ENCODE measurements at regions not wholly inside any gene's neighbourhood (a gene's known extent, or its start where the extent isn't known, plus 50 kb on each side); places are given as distances from the start of the nearest gene placed in this dataset.

- no peaks in the 10 kb centered on the region for H3K9me3 Mint-ChIP-seq (ENCODE audit: unreplicated experiment)
- no peaks in the 10 kb centered on the region for H3K36me3 Mint-ChIP-seq (ENCODE audit: low read depth, unreplicated experiment)
- TF ChIP-seq CTCF (IDR thresholded peaks at IDR 0.05; ENCODE audit: unreplicated experiment), result no peak
- no peak overlapping the region for H3K4me3 Mint-ChIP-seq (ENCODE audit: unreplicated experiment)
- H3K27ac Mint-ChIP-seq (ENCODE audit: unreplicated experiment), result no peak overlapping the region
- DNase-seq (ENCODE audit: low spot score), result no peak
- no peaks in the 10 kb centered on the region for H3K4me1 Mint-ChIP-seq (ENCODE audit: unreplicated experiment)
- peaks cover 1% of the 10 kb centered on the region for H3K27me3 Mint-ChIP-seq (ENCODE audit: unreplicated experiment)
Observed at GRCh38 chr4:135122457-135122856, 920.9 kb upstream of the PABPC4L start.

DNA sequence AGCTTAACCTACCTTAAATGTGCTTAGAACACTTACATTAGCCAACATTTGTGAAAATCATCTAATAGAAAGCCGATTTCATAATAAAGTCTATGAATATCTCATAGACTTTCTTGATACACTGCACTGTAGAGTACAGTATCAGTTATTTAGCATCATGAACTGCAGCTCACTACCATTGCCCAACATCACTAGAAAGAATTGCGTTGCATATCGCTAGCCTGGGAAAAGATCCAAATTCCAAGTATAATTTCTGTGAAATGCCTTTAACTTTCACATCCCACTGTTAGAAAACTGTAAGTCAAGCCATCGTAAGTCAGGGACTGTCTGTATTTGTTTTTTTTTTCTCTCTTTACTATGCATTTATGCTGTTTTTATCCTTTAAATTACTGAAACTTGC lies 918.6 kb upstream of the PABPC4L start:
- Mint-ChIP-seq H3K4me3 (ENCODE audit: unreplicated experiment) (no peak overlapping the region), H3K36me3 (ENCODE audit: low read depth, unreplicated experiment) (no peaks in the 10 kb centered on the region), H3K27ac (ENCODE audit: unreplicated experiment) (no peak overlapping the region), H3K27me3 (ENCODE audit: unreplicated experiment) (peaks cover 1% of the 10 kb centered on the region), H3K4me1 (ENCODE audit: unreplicated experiment) (no peaks in the 10 kb centered on the region), H3K9me3 (ENCODE audit: unreplicated experiment) (no peaks in the 10 kb centered on the region)
- TF ChIP-seq CTCF (IDR thresholded peaks at IDR 0.05; ENCODE audit: unreplicated experiment), result no peak
- no peak for DNase-seq (ENCODE audit: low spot score)

DNA sequence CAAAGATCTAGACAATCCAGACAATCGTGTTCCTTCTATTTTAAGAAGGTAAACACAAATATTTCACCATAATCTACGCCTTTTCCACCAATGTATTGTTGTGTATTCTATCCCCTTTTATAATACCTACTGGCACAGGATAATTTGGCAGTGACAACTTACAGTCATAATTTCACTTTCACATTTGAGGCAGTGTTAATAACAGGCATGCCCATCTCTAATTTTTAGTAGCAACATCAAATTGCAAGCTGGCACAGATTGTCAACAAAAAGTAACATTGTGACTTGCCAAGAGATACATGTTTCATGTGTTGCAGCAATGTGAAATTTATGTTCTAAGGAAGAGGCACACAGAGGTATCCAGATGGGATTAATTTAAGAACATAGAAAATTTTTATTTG lies 912.5 kb upstream of the PABPC4L start:
- Mint-ChIP-seq H3K27ac (ENCODE audit: unreplicated experiment) (no peak overlapping the region), H3K4me3 (ENCODE audit: unreplicated experiment) (no peak overlapping the region), H3K9me3 (ENCODE audit: unreplicated experiment) (no peaks in the 10 kb centered on the region), H3K27me3 (ENCODE audit: unreplicated experiment) (no peaks in the 10 kb centered on the region), H3K4me1 (ENCODE audit: unreplicated experiment) (no peaks in the 10 kb centered on the region), H3K36me3 (ENCODE audit: low read depth, unreplicated experiment) (no peaks in the 10 kb centered on the region)
- TF ChIP-seq CTCF (IDR thresholded peaks at IDR 0.05; ENCODE audit: unreplicated experiment), result no peak
- no peak for DNase-seq (ENCODE audit: low spot score)

- H3K4me1 Mint-ChIP-seq (ENCODE audit: unreplicated experiment), result no peaks in the 10 kb centered on the region
- DNase-seq (ENCODE audit: low spot score), result no peak
- no peak overlapping the region for H3K4me3 Mint-ChIP-seq (ENCODE audit: unreplicated experiment)
- no peaks in the 10 kb centered on the region for H3K9me3 Mint-ChIP-seq (ENCODE audit: unreplicated experiment)
- H3K36me3 Mint-ChIP-seq (ENCODE audit: low read depth, unreplicated experiment), result no peaks in the 10 kb centered on the region
- no peak overlapping the region for H3K27ac Mint-ChIP-seq (ENCODE audit: unreplicated experiment)
- H3K27me3 Mint-ChIP-seq (ENCODE audit: unreplicated experiment), result no peaks in the 10 kb centered on the region
- no peak for TF ChIP-seq CTCF (IDR thresholded peaks at IDR 0.05; ENCODE audit: unreplicated experiment)
Observed at GRCh38 chr4:135098061-135098460, 896.5 kb upstream of the PABPC4L start.

GRCh38 chr4:135073389-135073788 lies 871.8 kb upstream of the PABPC4L start:
- Mint-ChIP-seq H3K4me1 (ENCODE audit: unreplicated experiment) (no peaks in the 10 kb centered on the region), H3K9me3 (ENCODE audit: unreplicated experiment) (no peaks in the 10 kb centered on the region), H3K27me3 (ENCODE audit: unreplicated experiment) (no peaks in the 10 kb centered on the region), H3K27ac (ENCODE audit: unreplicated experiment) (no peak overlapping the region), H3K36me3 (ENCODE audit: low read depth, unreplicated experiment) (no peaks in the 10 kb centered on the region), H3K4me3 (ENCODE audit: unreplicated experiment) (no peak overlapping the region)
- no peak for TF ChIP-seq CTCF (IDR thresholded peaks at IDR 0.05; ENCODE audit: unreplicated experiment)
- DNase-seq (ENCODE audit: low spot score), result no peak

Measured in endothelial cell (in vitro differentiated cells).